NCI-H446 treated with DMSO at 0.1 percent for 48 hours (cell line): ENCODE measurements at regions not wholly inside any gene's neighbourhood (a gene's known extent, or its start where the extent isn't known, plus 50 kb on each side); places are given as distances from the start of the nearest gene placed in this dataset.
"Not testable (repeated sequence)": the region's sequence is repeated elsewhere in the genome, so short reads cannot be mapped to it uniquely, and the experiment has no call there.

Source experiments
- DNase-seq: peaks from one replicate; lab custom pipeline; 2025; lab: John Stamatoyannopoulos, UW

- not testable (repeated sequence) for DNase-seq
These were observed 301.6 kb upstream of the FSTL5 start for GRCh38 chr4:162465356-162465755.

- no peak for DNase-seq
These were observed 298.2 kb upstream of the FSTL5 start for GRCh38 chr4:162461952-162462351.

GRCh38 chr4:162458051-162458450 lies 294.3 kb upstream of the FSTL5 start:
- no peak for DNase-seq

- DNase-seq, result no peak
These were observed 293.5 kb upstream of the FSTL5 start for GRCh38 chr4:162457071-162457865.

GRCh38 chr4:162456106-162456505 lies 292.3 kb upstream of the FSTL5 start:
- DNase-seq, result no peak

GRCh38 chr4:162450531-162451035 lies 286.8 kb upstream of the FSTL5 start:
- no peak for DNase-seq

GRCh38 chr4:162443510-162443909 lies 279.7 kb upstream of the FSTL5 start:
- no peak for DNase-seq

GRCh38 chr4:162442128-162442527 lies 278.3 kb upstream of the FSTL5 start:
- no peak for DNase-seq

- no peak for DNase-seq
These were observed 258.5 kb upstream of the FSTL5 start for GRCh38 chr4:162422312-162422711.

- no peak for DNase-seq
These were observed 247.1 kb upstream of the FSTL5 start for GRCh38 chr4:162410854-162411253.

- DNase-seq, result no peak
These were observed 245.2 kb upstream of the FSTL5 start for GRCh38 chr4:162409048-162409447.

- DNase-seq, result no peak
These were observed 244.5 kb upstream of the FSTL5 start for GRCh38 chr4:162408309-162408708.

- no peak for DNase-seq
These were observed 243.0 kb upstream of the FSTL5 start for GRCh38 chr4:162406637-162407365.

- DNase-seq, result no peak
These were observed 240.1 kb upstream of the FSTL5 start for GRCh38 chr4:162403932-162404331.

- DNase-seq, result no peak
These were observed 239.6 kb upstream of the FSTL5 start for GRCh38 chr4:162403419-162403818.

GRCh38 chr4:162401021-162401420 lies 237.2 kb upstream of the FSTL5 start:
- DNase-seq, result no peak

- no peak for DNase-seq
These were observed 229.1 kb upstream of the FSTL5 start for GRCh38 chr4:162392946-162393345.

GRCh38 chr4:162366146-162366545 lies 202.3 kb upstream of the FSTL5 start:
- no peak for DNase-seq

GRCh38 chr4:162364651-162365050 lies 200.9 kb upstream of the FSTL5 start:
- no peak for DNase-seq

GRCh38 chr4:162360369-162361149 lies 196.8 kb upstream of the FSTL5 start:
- DNase-seq, result no peak

GRCh38 chr4:162356181-162356580 lies 192.4 kb upstream of the FSTL5 start:
- DNase-seq, result no peak

- DNase-seq, result no peak
These were observed 188.8 kb upstream of the FSTL5 start for GRCh38 chr4:162352580-162353107.
